Ascending aorta (tissue), 2 donors: ENCODE measurements at regions not wholly inside any gene's neighbourhood (a gene's known extent, or its start where the extent isn't known, plus 50 kb on each side); places are given as distances from the start of the nearest gene placed in this dataset.

ENCODE experiments used
- DNase-seq, 2 donors: peaks; one replicate each; pipeline ENCODE4 v3.0.0-alpha.2; 2019; ENCODE audit warnings: low spot score in 2 of 2
- H3K27ac ChIP-seq, 2 donors: fragments of 200-600 bp; sonication (generic); one replicate each; pipeline ENCODE4 v1.5.1; 2016 to 2017; ENCODE audit warnings: mild to moderate bottlenecking in 1 of 2
- H3K27me3 ChIP-seq: fragments of 200-600 bp; sonication (generic); one replicate; pipeline ENCODE4 v1.5.1; 2017
- H3K36me3 ChIP-seq, 2 donors: fragments of 200-600 bp; sonication (generic); one replicate each; pipeline ENCODE4 v1.5.1; 2016
- H3K4me1 ChIP-seq, 2 donors: fragments of 200-600 bp; sonication (generic); one replicate each; pipeline ENCODE4 v1.5.1; 2016 to 2017; ENCODE audit warnings: mild to moderate bottlenecking in 1 of 2
- H3K4me3 ChIP-seq, 2 donors: fragments of 200-600 bp; sonication (generic); one replicate each; pipeline ENCODE4 v1.5.1; 2016 to 2017; ENCODE audit warnings: mild to moderate bottlenecking in 1 of 2
- H3K9me3 ChIP-seq, 2 donors: fragments of 200-600 bp; sonication (generic); one replicate each; pipeline ENCODE4 v1.5.1; 2016
- intact Hi-C: fragments of 100-400 bp; cut with DNase I; formaldehyde crosslinking; loops from one replicate; pipeline ENCODE4 v1.15.1; 2023
- TF ChIP-seq, protein P1 (sequence below), 3 experiments: fragments of 200-600 bp in 2 of 3; fragments of 450-650 bp in 1 of 3; sonication (generic) in 2 of 3; IDR thresholded peaks; one replicate each; pipeline ENCODE4 v1.5.1; 2016 to 2019; ENCODE audit warnings: antibody characterized with exemption in 3 of 3, mild to moderate bottlenecking in 1 of 3, moderate library complexity in 1 of 3

DNA sequence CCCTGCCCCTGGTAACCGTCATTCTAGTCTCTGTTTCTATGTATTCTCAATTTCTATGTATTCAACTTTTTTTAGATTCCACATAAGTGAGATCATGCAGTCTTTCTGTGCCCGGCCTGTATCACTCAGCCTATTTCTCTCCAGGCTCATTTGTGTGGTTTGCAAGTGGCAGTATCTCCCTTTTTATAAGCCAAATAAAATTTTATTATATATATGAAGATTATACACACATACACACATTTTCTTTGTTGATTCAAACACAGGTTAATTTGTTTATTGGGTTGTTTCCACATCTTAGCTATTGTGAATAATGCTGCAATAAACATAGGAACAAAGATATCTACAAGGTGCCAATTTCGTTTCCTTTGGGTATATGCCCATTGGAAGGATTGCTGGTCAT lies 571.7 kb downstream of the DHX35 start:
- TF ChIP-seq, protein P1, sequence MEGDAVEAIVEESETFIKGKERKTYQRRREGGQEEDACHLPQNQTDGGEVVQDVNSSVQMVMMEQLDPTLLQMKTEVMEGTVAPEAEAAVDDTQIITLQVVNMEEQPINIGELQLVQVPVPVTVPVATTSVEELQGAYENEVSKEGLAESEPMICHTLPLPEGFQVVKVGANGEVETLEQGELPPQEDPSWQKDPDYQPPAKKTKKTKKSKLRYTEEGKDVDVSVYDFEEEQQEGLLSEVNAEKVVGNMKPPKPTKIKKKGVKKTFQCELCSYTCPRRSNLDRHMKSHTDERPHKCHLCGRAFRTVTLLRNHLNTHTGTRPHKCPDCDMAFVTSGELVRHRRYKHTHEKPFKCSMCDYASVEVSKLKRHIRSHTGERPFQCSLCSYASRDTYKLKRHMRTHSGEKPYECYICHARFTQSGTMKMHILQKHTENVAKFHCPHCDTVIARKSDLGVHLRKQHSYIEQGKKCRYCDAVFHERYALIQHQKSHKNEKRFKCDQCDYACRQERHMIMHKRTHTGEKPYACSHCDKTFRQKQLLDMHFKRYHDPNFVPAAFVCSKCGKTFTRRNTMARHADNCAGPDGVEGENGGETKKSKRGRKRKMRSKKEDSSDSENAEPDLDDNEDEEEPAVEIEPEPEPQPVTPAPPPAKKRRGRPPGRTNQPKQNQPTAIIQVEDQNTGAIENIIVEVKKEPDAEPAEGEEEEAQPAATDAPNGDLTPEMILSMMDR (IDR thresholded peaks at IDR 0.05) = no peak
- Histone ChIP-seq H3K9me3 (no peaks in the 10 kb centered on the region), H3K36me3 (no peaks in the 10 kb centered on the region), H3K4me1 (no peaks in the 10 kb centered on the region), H3K4me3 (no peak overlapping the region), H3K27me3 (no peaks in the 10 kb centered on the region), H3K27ac (no peak overlapping the region)
- intact Hi-C loops = no loop called here
- no peak for DNase-seq

DNA sequence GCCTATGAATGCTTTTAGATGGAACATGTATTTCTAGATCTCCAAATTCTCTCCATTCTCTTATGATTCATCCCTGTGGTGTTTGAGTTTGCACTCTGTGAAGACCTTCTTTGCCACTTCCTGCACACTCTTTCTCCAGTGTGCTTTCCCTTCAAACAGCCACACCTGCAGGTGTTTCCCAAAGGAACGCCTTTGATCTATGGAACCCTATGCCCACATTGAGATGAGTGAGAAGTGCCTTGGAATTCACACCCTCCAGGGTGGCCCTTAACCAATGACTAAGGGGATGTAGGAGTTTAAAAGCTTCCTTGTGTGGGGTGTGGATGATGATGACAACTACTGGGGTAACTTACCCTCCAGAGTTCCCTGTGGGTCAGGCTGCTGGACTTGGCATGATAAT lies 570.1 kb downstream of the DHX35 start:
- Histone ChIP-seq H3K27ac (no peak overlapping the region), H3K9me3 (no peaks in the 10 kb centered on the region), H3K27me3 (no peaks in the 10 kb centered on the region), H3K36me3 (no peaks in the 10 kb centered on the region), H3K4me3 (no peak overlapping the region), H3K4me1 (no peaks in the 10 kb centered on the region)
- TF ChIP-seq, protein P1 (IDR thresholded peaks at IDR 0.05) = no peak
- no peak for DNase-seq
- intact Hi-C loops = no loop called here

DNA sequence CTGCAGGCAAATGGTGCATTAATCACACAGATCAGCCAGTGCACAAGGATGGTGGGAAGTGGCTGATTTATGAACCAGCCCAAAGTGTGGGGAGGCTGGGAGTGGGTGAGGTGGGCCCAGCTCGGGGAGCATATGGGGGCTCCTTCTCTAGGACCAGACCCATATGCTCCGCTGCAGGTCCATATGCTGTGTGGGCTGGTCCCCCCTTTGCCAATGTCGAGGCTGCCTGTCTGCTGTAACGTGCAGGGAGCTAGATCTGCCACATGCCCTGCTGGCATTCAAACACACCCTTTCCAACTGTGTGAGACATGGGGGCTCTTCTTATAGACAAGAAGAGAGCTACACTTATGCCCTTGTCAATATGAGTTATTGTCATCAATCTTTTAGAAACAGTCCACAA lies 566.3 kb downstream of the DHX35 start:
- Histone ChIP-seq H3K4me3 (no peak overlapping the region), H3K36me3 (no peaks in the 10 kb centered on the region), H3K27ac (no peak overlapping the region), H3K9me3 (no peaks in the 10 kb centered on the region), H3K4me1 (no peaks in the 10 kb centered on the region), H3K27me3 (no peaks in the 10 kb centered on the region)
- TF ChIP-seq, protein P1 (IDR thresholded peaks at IDR 0.05) = no peak
- no peak for DNase-seq
- intact Hi-C loops = no loop called here

DNA sequence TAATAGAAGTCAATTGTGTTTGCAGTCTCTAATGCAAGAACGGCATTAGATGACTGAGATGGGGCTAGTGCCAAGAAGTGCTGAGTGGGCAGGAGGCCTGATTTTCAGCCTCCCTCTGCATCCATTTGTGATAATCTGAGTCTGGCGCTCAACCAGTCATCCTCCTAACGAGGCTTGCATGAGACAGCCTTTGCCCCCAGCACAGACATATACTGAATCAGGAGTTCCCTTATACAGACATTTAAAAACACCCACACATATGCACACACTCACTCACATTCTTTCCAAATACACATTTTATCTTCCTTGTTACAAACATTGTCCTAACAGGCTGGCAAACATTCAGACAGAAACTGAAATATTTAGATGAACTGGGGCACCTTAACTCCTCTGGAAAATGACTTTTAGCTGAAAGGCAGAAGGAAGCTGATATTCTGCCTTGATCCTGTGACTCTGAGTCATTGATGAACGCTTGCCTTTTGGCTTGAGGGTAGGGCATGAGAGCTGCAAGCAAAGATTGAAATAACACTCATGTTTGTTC lies 562.3 kb downstream of the DHX35 start:
- H3K27me3 ChIP-seq = no peaks in the 10 kb centered on the region
- no peak overlapping the region for H3K4me3 ChIP-seq
- DNase-seq = no peak
- H3K4me1 ChIP-seq = no peaks in the 10 kb centered on the region
- no peak overlapping the region for H3K27ac ChIP-seq
- H3K36me3 ChIP-seq = no peaks in the 10 kb centered on the region
- intact Hi-C loops = no loop called here
- H3K9me3 ChIP-seq = no peaks in the 10 kb centered on the region
- TF ChIP-seq, protein P1 (IDR thresholded peaks at IDR 0.05) = no peak

DNA sequence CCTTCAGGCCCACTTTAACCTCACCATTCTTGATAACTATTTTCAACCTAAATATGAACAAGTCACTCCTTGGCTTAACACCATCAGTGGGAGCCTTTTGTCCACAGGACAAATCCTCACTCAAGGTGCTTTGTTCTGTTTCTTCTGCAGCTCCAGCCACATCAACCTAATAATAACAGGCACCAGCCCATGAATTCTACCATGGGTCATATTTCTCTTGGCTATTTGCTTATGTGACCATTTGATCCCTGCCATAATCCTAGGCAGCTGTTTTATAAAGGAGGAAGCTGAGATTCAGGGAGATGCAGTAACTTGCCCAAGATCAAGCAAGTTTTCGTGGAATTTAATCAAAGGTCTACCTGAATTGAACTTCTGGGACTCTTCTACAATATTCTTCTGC lies 561.3 kb downstream of the DHX35 start:
- Histone ChIP-seq H3K27me3 (no peaks in the 10 kb centered on the region), H3K4me3 (no peak overlapping the region), H3K4me1 (no peaks in the 10 kb centered on the region), H3K36me3 (no peaks in the 10 kb centered on the region), H3K27ac (no peak overlapping the region), H3K9me3 (no peaks in the 10 kb centered on the region)
- no peak for DNase-seq
- TF ChIP-seq, protein P1 (IDR thresholded peaks at IDR 0.05) = no peak
- intact Hi-C loops = no loop called here

DNA sequence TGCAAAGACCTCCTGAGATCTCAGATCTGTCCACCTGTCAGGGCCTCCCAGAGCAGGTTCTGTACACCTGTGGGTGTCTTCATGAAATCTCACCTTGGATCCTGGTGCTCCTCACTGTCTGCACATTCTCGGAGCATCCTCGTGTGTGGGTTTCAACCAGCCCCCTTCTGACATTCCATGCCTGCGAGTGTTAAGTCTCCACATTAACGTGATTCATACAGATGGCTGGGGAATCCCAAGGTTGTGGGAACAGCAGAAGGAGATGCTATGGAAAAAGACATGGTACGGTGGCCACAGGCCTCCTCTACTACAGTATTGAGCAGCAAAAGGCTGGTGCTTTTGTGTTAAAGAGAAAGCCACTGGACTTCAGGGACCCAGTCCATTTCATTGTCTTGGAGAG lies 556.5 kb downstream of the DHX35 start:
- Histone ChIP-seq H3K4me1 (no peaks in the 10 kb centered on the region), H3K36me3 (no peaks in the 10 kb centered on the region), H3K9me3 (no peaks in the 10 kb centered on the region), H3K27ac (no peak overlapping the region), H3K27me3 (no peaks in the 10 kb centered on the region), H3K4me3 (no peak overlapping the region)
- DNase-seq = no peak
- intact Hi-C loops = no loop called here
- TF ChIP-seq, protein P1 (IDR thresholded peaks at IDR 0.05) = no peak
